Activated CD4-positive, alpha-beta T cell treated with anti-CD3 and anti-CD28 coated beads for 36 hours (primary cell): ENCODE measurements at regions not wholly inside any gene's neighbourhood (a gene's known extent, or its start where the extent isn't known, plus 50 kb on each side); places are given as distances from the start of the nearest gene placed in this dataset.
A peak's percentile ranks its signal among the peaks of the same experiment; 100 is the strongest.

Source experiments
- ATAC-seq: fragments of 200-7000 bp; cut with Tn5 transposase; one replicate; pipeline ENCODE4 v1.10.0; 2021; ENCODE audit warnings: mild to moderate bottlenecking, moderate library complexity
- CTCF ChIA-PET: fragments of 350-600 bp; sonication (Branson Sonifier 250); formaldehyde crosslinking; loops from one replicate; lab custom pipeline; 2021; ENCODE audit warnings: antibody characterized with exemption; lab: Charles Lee
- POLR2A ChIA-PET: fragments of 350-600 bp; sonication (Branson Sonifier 250); formaldehyde crosslinking; loops from one replicate; lab custom pipeline; 2021; ENCODE audit warnings: antibody characterized with exemption, inconsistent platforms; lab: Charles Lee
- DNase-seq: peaks from one replicate; pipeline ENCODE4 v3.0.0-alpha.2; 2020
- H3K27ac Mint-ChIP-seq: one replicate; pipeline ENCODE4 v1.8.0; 2021; ENCODE audit warnings: mixed read lengths
- H3K27me3 Mint-ChIP-seq: one replicate; pipeline ENCODE4 v1.8.0; 2021; ENCODE audit warnings: mixed read lengths
- H3K36me3 Mint-ChIP-seq: one replicate; pipeline ENCODE4 v1.8.0; 2021; ENCODE audit warnings: low read depth, mixed read lengths
- H3K4me1 Mint-ChIP-seq: one replicate; pipeline ENCODE4 v1.8.0; 2021; ENCODE audit warnings: mixed read lengths
- H3K4me3 Mint-ChIP-seq: one replicate; pipeline ENCODE4 v1.8.0; 2021; ENCODE audit warnings: mild to moderate bottlenecking, moderate library complexity, mixed read lengths
- H3K9me3 Mint-ChIP-seq: one replicate; pipeline ENCODE4 v1.8.0; 2021; ENCODE audit warnings: low read depth, mixed read lengths
- intact Hi-C, 2 experiments: fragments of 100-400 bp; cut with DNase I in 1 of 2; cut with micrococcal nuclease in 1 of 2; formaldehyde crosslinking; loops; one replicate each; pipeline versions ENCODE4 v1.14.2 to v1.15.1; 2022 to 2024; cut with DNase I, micrococcal nuclease

DNA sequence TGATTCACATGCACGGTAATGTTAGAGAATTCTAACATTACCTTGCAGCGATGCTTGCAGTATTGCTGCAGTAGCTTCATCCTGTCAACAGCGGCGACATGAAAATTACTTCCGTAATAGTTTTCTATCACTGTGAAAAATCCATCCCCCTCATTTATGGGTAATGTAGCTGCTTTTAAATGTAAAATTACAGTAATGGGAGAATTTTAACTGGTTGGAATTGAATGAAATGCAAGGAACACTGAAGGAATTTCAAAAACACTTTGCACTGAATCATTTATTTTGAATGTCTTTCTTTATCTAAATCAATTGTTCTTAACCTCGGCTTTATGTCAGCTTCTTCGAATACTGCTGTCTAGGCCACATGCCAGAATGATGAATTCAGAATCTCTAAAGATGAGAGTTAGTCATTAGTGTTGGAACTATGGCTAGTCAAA lies 102.4 kb upstream of the HIVEP1 start:
- Mint-ChIP-seq H3K4me3 (no peak overlapping the region), H3K27me3 (no peaks in the 10 kb centered on the region), H3K4me1 (peaks cover 11% of the 10 kb centered on the region), H3K9me3 (peaks cover 2% of the 10 kb centered on the region), H3K27ac (no peak overlapping the region), H3K36me3 (no peaks in the 10 kb centered on the region)
- POLR2A ChIA-PET: no interaction called here
- DNase-seq (no peak), ATAC-seq (no peak)
- intact Hi-C loops: loop anchor here in 1 of 2 experiments (5.0 kb wide), 1 partner anchor 197 kb away; no protein-coding TSS in a partner anchor
- CTCF ChIA-PET: no interaction called here

DNA sequence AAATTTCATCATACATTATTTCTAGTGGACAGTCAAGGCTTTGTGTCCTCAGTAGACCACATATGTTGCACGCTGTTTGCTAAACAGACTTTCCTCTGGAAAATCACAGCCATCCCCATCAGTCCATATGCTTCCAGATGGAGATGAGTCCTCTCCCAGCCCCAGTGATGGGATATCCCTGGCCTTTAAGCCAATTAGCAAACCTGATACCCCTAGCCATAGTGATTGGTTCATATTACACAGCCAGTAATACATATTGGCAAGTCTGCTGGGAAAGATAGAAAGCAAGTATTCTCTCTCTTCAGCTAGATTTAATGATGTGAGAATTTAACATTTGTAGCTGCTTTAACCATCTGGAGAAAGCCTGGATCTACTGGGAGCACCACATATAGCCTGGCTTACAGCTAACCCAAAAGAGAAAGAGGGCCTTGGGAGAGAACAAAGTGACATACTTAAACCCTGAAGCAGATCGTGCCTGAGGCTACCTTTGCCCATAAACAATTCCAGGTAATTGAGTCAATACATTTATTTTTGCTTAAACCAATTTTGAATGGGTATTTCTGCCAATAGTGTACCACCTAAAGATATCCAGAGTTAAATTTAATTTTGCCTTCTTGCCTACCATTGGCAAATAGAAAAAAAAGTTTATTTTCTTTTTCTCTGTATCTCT lies 103.5 kb upstream of the HIVEP1 start:
- peaks cover 2% of the 10 kb centered on the region for H3K9me3 Mint-ChIP-seq
- H3K27me3 Mint-ChIP-seq: no peaks in the 10 kb centered on the region
- peaks cover 9% of the 10 kb centered on the region for H3K4me1 Mint-ChIP-seq
- DNase-seq (no peak), ATAC-seq (no peak)
- ChIA-PET CTCF (no interaction called here), POLR2A (no interaction called here)
- no peak overlapping the region for H3K4me3 Mint-ChIP-seq
- no peaks in the 10 kb centered on the region for H3K36me3 Mint-ChIP-seq
- intact Hi-C loops: no loop called here
- no peak overlapping the region for H3K27ac Mint-ChIP-seq

DNA sequence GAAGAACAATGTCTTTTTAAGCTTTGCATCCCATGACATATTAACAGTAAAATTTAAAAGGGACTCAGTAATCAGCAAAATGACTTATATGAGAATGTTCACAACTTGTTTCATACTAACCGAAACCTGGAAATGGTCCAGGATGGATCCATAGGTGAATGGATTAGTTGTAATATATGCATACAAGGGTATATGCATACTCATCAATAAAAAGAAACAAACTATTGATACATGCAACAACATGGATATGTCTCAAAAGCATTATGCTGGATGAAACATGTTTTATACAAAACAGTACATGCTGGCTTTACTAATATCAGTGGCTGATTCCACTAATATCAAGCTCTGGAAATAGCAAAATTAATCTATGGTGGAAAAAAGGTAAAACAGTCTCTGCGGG lies 108.5 kb upstream of the HIVEP1 start:
- H3K27ac Mint-ChIP-seq: no peak overlapping the region
- POLR2A ChIA-PET: interaction anchor here (0.6 kb wide), 1 partner anchor 385 kb away, joined by 5 read pairs; no protein-coding TSS in a partner anchor
- H3K9me3 Mint-ChIP-seq: no peaks in the 10 kb centered on the region
- H3K27me3 Mint-ChIP-seq: peaks cover 2% of the 10 kb centered on the region
- peaks cover 20% of the 10 kb centered on the region for H3K4me1 Mint-ChIP-seq
- no peak overlapping the region for H3K4me3 Mint-ChIP-seq
- intact Hi-C loops: no loop called here
- no peaks in the 10 kb centered on the region for H3K36me3 Mint-ChIP-seq
- ATAC-seq (no peak), DNase-seq (no peak)
- CTCF ChIA-PET: no interaction called here

DNA sequence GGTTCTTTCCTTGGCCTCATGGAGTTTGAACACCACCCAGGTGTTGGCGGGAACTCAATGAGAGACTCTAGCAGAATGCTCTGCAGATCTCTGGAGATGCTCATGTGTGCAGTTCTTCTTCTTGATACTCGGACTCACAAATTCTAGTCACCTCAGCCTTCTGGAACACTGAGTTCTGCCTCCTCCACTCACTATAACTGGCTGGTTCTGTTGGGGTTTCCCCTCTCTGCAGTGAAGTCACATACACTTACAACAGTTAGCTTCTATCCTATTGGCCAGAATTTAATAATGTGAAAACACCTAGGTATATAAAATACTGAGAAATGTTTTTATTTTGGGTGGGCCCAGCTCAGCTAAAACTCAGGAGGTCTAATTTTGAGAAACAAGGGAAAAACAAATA lies 109.6 kb upstream of the HIVEP1 start:
- H3K4me1 Mint-ChIP-seq: peaks cover 20% of the 10 kb centered on the region
- H3K4me3 Mint-ChIP-seq: no peak overlapping the region
- peaks cover 2% of the 10 kb centered on the region for H3K27me3 Mint-ChIP-seq
- peak; percentile 65 for ATAC-seq
- intact Hi-C loops: no loop called here
- no peaks in the 10 kb centered on the region for H3K9me3 Mint-ChIP-seq
- CTCF ChIA-PET: no interaction called here
- DNase-seq: no peak
- no peaks in the 10 kb centered on the region for H3K36me3 Mint-ChIP-seq
- no peak overlapping the region for H3K27ac Mint-ChIP-seq
- POLR2A ChIA-PET: no interaction called here

DNA sequence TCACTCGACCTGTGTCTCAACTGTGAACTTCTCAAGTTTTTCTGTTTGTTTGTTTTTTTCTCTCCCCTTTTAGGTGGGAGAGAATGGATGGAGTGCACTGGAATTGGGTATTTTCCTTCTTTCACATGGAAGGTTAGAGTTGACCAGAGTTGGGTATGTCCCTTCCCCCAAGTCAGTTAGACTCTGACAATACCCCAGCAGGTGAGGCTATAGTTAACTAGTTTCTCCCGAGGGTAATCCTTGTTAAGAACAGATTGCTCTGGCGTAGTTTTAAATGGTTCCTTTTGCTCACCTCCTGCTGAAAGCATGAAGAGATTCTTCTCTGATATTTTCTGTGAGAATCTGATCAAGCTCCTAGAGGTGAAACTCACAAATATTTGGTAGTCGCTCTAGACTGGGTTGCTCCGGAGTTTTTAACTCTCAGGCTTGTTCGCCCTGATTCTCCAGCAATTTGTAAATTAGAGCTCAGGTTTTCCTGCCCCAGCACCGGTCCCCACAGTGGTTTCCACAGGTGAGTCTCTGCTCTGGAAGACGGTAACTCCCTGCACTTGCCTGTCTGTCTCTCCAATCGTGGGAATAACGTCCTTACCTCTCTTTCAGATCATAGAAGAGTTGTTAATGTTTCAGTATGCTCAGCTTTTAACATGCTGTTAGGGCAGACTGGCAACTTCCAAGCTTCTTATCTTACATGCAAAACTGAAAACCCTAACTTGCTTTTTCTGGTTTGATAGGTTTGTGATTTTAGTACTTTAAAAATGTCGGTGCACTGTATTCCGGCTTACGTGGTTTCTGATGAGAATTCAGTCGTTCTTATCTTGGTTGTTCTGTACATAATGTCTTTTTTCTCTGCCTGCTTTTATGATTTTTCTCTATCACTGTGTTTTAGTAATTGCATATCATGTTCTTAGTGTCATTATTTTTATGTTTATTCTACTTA lies 111.2 kb upstream of the HIVEP1 start:
- intact Hi-C loops: no loop called here
- POLR2A ChIA-PET: no interaction called here
- peak overlapping the region; percentile 55 for H3K27ac Mint-ChIP-seq
- no peaks in the 10 kb centered on the region for H3K36me3 Mint-ChIP-seq
- H3K4me3 Mint-ChIP-seq: peak overlapping the region; percentile 20
- peak; percentile 47 for ATAC-seq
- no peak for DNase-seq
- peaks cover 20% of the 10 kb centered on the region for H3K4me1 Mint-ChIP-seq
- H3K9me3 Mint-ChIP-seq: no peaks in the 10 kb centered on the region
- H3K27me3 Mint-ChIP-seq: peaks cover 2% of the 10 kb centered on the region
- CTCF ChIA-PET: no interaction called here

DNA sequence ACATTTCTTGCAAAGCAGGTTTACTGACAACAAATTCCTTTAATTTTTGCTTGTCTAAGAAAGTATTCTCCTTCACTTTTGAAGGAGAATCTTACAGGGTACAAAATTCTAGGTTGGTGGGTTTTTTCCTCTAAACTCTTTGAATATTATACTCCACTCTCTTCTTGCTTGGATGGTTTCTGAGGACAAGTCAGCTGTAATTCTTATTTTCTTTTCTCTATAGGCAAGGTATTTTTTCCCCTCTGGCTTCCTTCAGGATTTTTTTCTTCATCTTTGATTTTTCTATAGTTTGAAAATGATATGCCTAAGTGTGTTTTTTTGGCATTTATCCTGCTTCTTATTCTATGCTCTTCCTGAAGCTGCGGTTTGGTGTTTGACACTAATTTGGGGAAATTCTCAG lies 112.5 kb upstream of the HIVEP1 start:
- H3K4me1 Mint-ChIP-seq: peaks cover 20% of the 10 kb centered on the region
- no peak overlapping the region for H3K4me3 Mint-ChIP-seq
- ChIA-PET POLR2A (no interaction called here), CTCF (no interaction called here)
- ATAC-seq (no peak), DNase-seq (no peak)
- intact Hi-C loops: no loop called here
- H3K9me3 Mint-ChIP-seq: peaks cover 2% of the 10 kb centered on the region
- H3K27ac Mint-ChIP-seq: no peak overlapping the region
- H3K36me3 Mint-ChIP-seq: no peaks in the 10 kb centered on the region
- H3K27me3 Mint-ChIP-seq: peaks cover 2% of the 10 kb centered on the region

DNA sequence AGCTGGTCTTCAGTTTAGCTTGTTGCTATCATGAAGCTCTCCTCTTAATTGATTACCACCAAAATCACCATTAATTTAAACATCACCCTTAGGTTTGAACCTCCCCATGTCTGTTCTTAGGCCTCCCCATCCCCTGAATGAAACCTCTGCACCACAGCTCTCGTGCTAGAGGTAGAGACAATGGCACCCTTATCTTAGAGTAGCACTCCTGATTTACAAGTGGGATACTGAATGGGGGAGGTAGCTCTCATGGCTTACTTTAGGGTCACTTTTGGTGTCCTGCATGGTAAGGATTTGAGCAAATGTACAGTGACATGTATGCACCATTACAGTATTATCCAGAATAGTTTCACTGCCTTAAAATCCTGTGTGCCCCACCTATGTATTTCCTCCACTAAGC lies 115.6 kb upstream of the ADTRP start:
- POLR2A ChIA-PET: no interaction called here
- Mint-ChIP-seq H3K27ac (no peak overlapping the region), H3K27me3 (no peaks in the 10 kb centered on the region), H3K36me3 (no peaks in the 10 kb centered on the region), H3K9me3 (peaks cover 2% of the 10 kb centered on the region), H3K4me1 (no peaks in the 10 kb centered on the region), H3K4me3 (no peak overlapping the region)
- ATAC-seq: no peak
- CTCF ChIA-PET: interaction anchor here (0.6 kb wide), 1 partner anchor 230 kb away, joined by 3 read pairs; no protein-coding TSS in a partner anchor
- no peak for DNase-seq
- intact Hi-C loops: no loop called here

DNA sequence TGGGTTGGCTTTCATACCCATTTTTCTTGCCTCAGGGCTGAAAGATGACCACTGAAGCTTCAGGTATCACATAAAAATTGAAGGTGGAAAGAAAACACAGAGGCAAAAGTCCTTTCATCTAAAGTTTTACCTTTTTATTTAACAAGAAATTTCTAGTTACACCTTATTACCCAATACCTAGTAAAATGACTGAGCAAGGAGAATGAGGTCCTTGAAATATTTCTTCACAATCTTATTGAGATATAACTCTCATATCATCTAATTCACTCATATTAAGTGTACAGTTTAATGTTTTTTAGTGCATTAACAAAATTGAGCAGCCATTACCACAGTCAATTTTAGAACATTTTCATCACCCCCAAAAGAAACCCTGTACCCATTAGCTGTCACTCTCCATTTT lies 112.9 kb upstream of the ADTRP start:
- Mint-ChIP-seq H3K4me3 (no peak overlapping the region), H3K4me1 (no peaks in the 10 kb centered on the region), H3K27ac (no peak overlapping the region), H3K36me3 (no peaks in the 10 kb centered on the region), H3K27me3 (no peaks in the 10 kb centered on the region), H3K9me3 (peaks cover 2% of the 10 kb centered on the region)
- intact Hi-C loops: no loop called here
- POLR2A ChIA-PET: no interaction called here
- ATAC-seq (no peak), DNase-seq (no peak)
- CTCF ChIA-PET: no interaction called here

DNA sequence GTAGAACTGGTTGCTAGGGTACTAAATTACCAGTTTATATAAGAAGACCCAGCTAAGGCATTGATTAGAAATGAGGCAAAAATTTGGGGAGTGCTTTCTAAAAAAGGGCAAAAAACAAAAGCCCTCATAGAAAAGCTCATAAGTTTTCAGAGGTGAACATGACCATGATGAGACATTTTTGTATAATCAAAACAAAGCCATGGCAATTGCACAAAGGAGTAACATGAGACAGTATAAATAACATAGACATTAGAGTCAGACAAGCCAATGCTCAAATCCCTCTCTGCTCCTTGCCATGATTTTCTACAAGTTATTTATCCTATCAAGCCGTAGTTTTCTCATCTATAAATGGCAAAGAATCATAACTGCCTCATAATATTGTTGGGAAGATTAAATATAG lies 112.2 kb upstream of the ADTRP start:
- ATAC-seq (no peak), DNase-seq (no peak)
- Mint-ChIP-seq H3K4me1 (no peaks in the 10 kb centered on the region), H3K27me3 (no peaks in the 10 kb centered on the region), H3K36me3 (no peaks in the 10 kb centered on the region), H3K9me3 (peaks cover 2% of the 10 kb centered on the region), H3K4me3 (no peak overlapping the region), H3K27ac (no peak overlapping the region)
- intact Hi-C loops: no loop called here
- ChIA-PET CTCF (no interaction called here), POLR2A (no interaction called here)

DNA sequence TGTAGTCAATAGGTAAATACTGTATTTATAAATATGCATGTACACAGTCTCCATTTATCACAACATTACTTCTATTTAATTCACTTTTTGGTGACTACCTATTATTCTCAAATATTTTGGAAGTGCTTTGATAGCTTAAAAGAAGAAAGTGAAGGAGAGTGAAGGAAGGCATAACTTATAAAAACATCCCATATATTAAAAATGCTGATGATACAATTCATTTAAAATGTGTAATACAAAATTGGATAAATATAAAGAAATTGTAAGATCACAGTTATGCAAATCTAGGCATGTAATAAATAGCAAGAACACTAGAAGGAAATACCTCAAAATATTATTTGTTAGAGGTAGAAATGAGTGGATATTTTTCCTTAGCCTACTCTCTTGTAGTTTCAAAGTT lies 111.6 kb upstream of the ADTRP start:
- H3K27me3 Mint-ChIP-seq: no peaks in the 10 kb centered on the region
- peaks cover 2% of the 10 kb centered on the region for H3K4me1 Mint-ChIP-seq
- DNase-seq: no peak
- POLR2A ChIA-PET: no interaction called here
- H3K36me3 Mint-ChIP-seq: no peaks in the 10 kb centered on the region
- intact Hi-C loops: no loop called here
- no peak overlapping the region for H3K4me3 Mint-ChIP-seq
- ATAC-seq: no peak
- H3K9me3 Mint-ChIP-seq: peaks cover 1% of the 10 kb centered on the region
- CTCF ChIA-PET: no interaction called here
- no peak overlapping the region for H3K27ac Mint-ChIP-seq

DNA sequence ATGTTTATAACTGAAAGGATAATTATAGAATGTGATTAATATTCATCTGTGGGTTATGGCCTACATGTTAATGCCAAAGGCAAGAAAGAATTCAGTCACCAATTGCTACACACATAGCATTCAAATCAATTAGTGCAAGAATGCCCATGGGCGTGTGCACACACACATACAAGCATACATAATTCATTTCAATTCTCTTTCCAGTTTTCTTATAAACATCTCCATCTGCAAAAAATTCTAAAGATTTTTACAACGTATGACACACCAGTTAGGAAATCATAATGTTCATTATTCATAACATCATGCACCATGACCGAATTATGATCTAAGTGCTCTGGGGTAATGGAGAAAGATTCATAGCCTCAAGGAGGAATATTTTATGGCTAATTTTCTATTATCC lies 111.0 kb upstream of the ADTRP start:
- Mint-ChIP-seq H3K36me3 (no peaks in the 10 kb centered on the region), H3K27me3 (no peaks in the 10 kb centered on the region), H3K9me3 (peaks cover 1% of the 10 kb centered on the region), H3K4me3 (no peak overlapping the region), H3K27ac (no peak overlapping the region), H3K4me1 (peaks cover 5% of the 10 kb centered on the region)
- intact Hi-C loops: no loop called here
- ChIA-PET POLR2A (no interaction called here), CTCF (no interaction called here)
- ATAC-seq (no peak), DNase-seq (no peak)

DNA sequence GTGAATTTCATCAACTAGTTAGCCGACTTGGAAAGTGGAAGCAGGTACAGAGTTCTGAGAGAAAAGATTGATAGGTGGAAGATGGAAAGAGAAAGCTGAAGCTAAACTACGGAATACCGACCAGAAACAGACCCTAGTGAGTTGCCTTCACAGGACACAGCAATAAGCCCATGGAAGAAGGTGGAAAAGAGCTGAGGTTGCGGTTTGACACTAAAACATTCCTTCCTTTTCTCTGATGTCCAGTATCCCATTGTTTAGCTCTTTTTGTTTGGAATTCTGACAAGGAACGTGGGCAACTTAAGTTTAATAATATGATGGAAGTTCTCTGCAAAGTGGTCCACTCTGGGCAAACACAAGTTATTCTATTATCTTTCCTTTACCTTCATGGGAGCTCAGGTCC lies 110.1 kb upstream of the ADTRP start:
- no peak overlapping the region for H3K27ac Mint-ChIP-seq
- H3K4me1 Mint-ChIP-seq: peaks cover 5% of the 10 kb centered on the region
- no peak overlapping the region for H3K4me3 Mint-ChIP-seq
- intact Hi-C loops: no loop called here
- DNase-seq (no peak), ATAC-seq (no peak)
- CTCF ChIA-PET: interaction anchor here (0.7 to 1.3 kb wide), 3 partner anchors 11 to 204 kb away, joined by 3 to 5 read pairs (median 4); no protein-coding TSS in a partner anchor
- no peaks in the 10 kb centered on the region for H3K27me3 Mint-ChIP-seq
- peaks cover 1% of the 10 kb centered on the region for H3K9me3 Mint-ChIP-seq
- H3K36me3 Mint-ChIP-seq: no peaks in the 10 kb centered on the region
- POLR2A ChIA-PET: no interaction called here
